Astrocyte of the cerebellum (primary cell): ENCODE measurements at regions not wholly inside any gene's neighbourhood (a gene's known extent, or its start where the extent isn't known, plus 50 kb on each side); places are given as distances from the start of the nearest gene placed in this dataset.

Experiments used
- DNase-seq: peaks from one replicate; pipeline ENCODE4 v3.0.0-alpha.2; 2011; ENCODE audit warnings: low read depth
- H3K4me3 ChIP-seq: 2 replicates; pipeline ENCODE4 v1.5.1; 2011; ENCODE audit warnings: mild to moderate bottlenecking, low read depth, low read length, moderate library complexity
- CTCF ChIP-seq: IDR thresholded peaks from 2 replicates; pipeline ENCODE4 v1.5.1; 2012; ENCODE audit warnings: low read length, low read depth, moderate library complexity, mild to moderate bottlenecking; ENCODE audit errors: missing control alignments
- in situ Hi-C: cut with HindIII; loops from 2 replicates; pipeline ENCODE4 v1.10.0; 2017; ENCODE audit warnings: low sequenced_read_pairs

GRCh38 chr12:115051378-115051777, 367.4 kb upstream of the TBX3 start:
- TF ChIP-seq CTCF = no peak
- in situ Hi-C loops = no loop called here
- no peak overlapping the region for H3K4me3 ChIP-seq
- no peak for DNase-seq

DNA sequence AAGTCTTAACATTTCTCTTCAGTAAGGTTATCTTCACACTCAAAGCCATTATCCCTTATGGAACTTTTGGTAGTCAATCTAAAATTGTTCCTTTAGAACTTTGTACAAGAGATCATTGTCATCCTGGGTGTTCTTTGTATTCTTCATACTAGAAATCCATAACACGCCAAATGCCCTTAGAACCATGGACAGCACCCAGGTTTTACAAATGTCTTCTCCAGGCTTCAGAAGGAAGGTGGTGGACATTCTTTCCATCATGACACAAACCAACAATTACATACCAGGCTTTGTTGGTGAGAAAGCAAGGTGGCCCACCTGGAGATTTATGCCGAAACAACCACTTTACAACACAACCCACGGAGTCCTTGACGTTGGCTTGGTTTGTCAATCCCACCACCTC, 365.6 kb upstream of the TBX3 start:
- in situ Hi-C loops = no loop called here
- TF ChIP-seq CTCF = no peak
- no peak for DNase-seq

GRCh38 chr12:115046805-115047204, 362.8 kb upstream of the TBX3 start:
- H3K4me3 ChIP-seq = no peak overlapping the region
- no peak for TF ChIP-seq CTCF
- no peak for DNase-seq
- in situ Hi-C loops = no loop called here

More for the DNA sequence above, 365.6 kb upstream of the TBX3 start:
- no peak overlapping the region for H3K4me3 ChIP-seq

DNA sequence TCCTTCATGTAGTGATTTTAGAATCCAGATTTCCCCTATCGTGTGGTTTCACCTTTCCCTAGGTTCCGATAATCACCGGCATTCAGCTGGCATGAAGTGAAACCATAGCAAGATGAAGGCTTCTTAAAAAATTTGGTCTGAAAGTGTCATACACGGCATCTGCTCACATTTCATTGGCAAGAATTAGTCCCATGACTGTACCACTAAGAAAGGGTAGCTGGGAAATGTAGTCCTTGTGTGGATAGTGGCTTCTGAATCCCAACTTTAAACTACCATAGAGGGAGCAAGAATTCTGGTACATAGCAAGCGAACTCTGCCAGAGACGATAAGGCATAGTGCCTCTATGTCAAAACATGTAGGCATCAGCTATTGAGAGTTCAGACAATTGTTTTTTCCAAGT, 360.1 kb upstream of the TBX3 start:
- no peak for TF ChIP-seq CTCF
- H3K4me3 ChIP-seq = no peak overlapping the region
- DNase-seq = no peak
- in situ Hi-C loops = no loop called here

GRCh38 chr12:115043079-115043478, 359.1 kb upstream of the TBX3 start:
- no peak for DNase-seq
- TF ChIP-seq CTCF = no peak
- in situ Hi-C loops = no loop called here
- H3K4me3 ChIP-seq = no peak overlapping the region

- in situ Hi-C loops = no loop called here
- no peak for TF ChIP-seq CTCF
- no peak overlapping the region for H3K4me3 ChIP-seq
- DNase-seq = no peak
These were observed 358.4 kb upstream of the TBX3 start for GRCh38 chr12:115042341-115042740.

DNA sequence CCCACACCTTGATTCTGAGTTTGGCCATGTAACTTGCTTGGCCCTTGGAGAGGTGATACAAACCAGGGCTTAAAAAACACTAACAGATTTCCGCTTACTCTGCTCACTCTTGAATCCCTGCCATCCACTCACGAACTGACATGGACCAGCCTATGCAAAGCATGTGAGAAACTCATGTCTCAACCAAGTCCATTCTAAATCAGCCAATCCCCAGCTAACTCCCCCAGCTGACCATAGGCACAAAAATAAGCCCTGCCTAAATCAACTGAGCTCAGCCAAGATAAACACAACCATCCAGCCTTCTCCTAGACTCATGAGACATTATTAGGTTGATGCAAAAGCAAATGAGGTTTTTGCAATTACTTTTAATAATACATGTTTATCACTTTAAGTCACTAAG, 353.9 kb upstream of the TBX3 start:
- no peak for TF ChIP-seq CTCF
- in situ Hi-C loops = no loop called here
- H3K4me3 ChIP-seq = no peak overlapping the region
- DNase-seq = no peak
